NB4 (cell line): ENCODE measurements at regions not wholly inside any gene's neighbourhood (a gene's known extent, or its start where the extent isn't known, plus 50 kb on each side); places are given as distances from the start of the nearest gene placed in this dataset.
"Not testable (repeated sequence)": the region's sequence is repeated elsewhere in the genome, so short reads cannot be mapped to it uniquely, and the experiment has no call there.

Source experiments
- CTCF ChIP-seq: IDR thresholded peaks from one replicate; pipeline ENCODE4 v1.5.1; 2012; ENCODE audit warnings: low read depth, low read length
- MAX ChIP-seq: IDR thresholded peaks from 2 replicates; pipeline ENCODE4 v1.6.1; 2011; ENCODE audit warnings: low read depth, low read length
- POLR2A ChIP-seq: IDR thresholded peaks from 2 replicates; pipeline ENCODE4 v1.6.1; 2011; ENCODE audit warnings: mild to moderate bottlenecking; ENCODE audit not compliant: insufficient read length; ENCODE audit errors: extremely low read depth

DNA sequence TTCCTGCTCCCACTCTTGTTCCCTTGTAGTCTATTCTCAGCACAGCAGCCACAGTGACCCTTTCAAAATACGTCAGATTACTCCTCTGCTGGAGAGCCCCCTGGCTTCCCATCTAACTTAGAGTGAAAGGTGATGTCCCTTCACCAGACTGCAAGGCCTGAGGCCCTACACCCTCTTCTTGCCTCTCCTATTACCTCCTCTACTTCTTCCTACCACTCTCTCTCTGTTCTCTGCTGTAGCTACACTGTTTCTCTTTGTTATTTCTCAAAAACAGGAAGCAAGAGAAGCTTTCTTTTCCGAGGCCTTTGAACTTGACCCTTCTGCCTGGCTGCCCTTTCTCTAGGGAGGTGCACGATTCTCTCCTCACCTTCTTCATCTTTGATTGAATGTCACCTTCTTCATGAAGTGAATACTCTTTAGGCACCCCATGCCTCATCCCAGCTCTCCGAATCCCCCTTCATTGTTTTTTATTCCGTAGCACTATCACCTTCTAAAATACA, 99.1 kb upstream of the NBPF26 start:
- TF ChIP-seq CTCF, POLR2A, MAX: not testable (repeated sequence)
